ENCODE measurements at regions not wholly inside any gene's neighbourhood (a gene's known extent, or its start where the extent isn't known, plus 50 kb on each side); places are given as distances from the start of the nearest gene placed in this dataset.
"Not testable (repeated sequence)": the region's sequence is repeated elsewhere in the genome, so short reads cannot be mapped to it uniquely, and the experiment has no call there.

DNA sequence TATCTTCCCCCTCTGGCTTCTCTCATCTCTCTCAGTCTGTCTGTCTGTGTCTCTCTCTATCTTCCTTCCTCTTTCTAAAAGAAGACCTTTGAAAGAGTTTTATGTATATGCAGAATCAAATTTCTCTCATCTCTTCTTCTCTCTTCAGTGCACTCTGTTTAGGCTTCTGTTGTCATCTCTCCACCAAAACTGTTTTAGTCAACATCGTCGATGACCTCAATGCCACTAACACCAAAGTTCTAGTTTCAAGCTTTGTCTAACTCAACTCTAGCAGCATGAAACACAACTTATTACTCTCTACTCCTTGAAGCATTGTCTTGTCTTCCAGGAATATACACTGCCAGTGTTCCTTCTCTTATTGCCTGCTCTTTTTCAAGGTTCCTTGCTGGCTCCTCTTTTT lies 163.9 kb downstream of the POTEC start:
- TF ChIP-seq POLR2AphosphoS5 (IDR thresholded peaks at IDR 0.05); EP300 (IDR thresholded peaks at IDR 0.05; ENCODE audit: low read depth): not testable (repeated sequence)
